Astrocyte of the cerebellum (primary cell): ENCODE measurements at regions not wholly inside any gene's neighbourhood (a gene's known extent, or its start where the extent isn't known, plus 50 kb on each side); places are given as distances from the start of the nearest gene placed in this dataset.
"Not testable (repeated sequence)": the region's sequence is repeated elsewhere in the genome, so short reads cannot be mapped to it uniquely, and the experiment has no call there.

Experiments
- DNase-seq: peaks from one replicate; pipeline ENCODE4 v3.0.0-alpha.2; 2011; ENCODE audit warnings: low read depth
- H3K4me3 ChIP-seq: 2 replicates; pipeline ENCODE4 v1.5.1; 2011; ENCODE audit warnings: mild to moderate bottlenecking, low read depth, low read length, moderate library complexity
- CTCF ChIP-seq: IDR thresholded peaks from 2 replicates; pipeline ENCODE4 v1.5.1; 2012; ENCODE audit warnings: low read length, low read depth, moderate library complexity, mild to moderate bottlenecking; ENCODE audit errors: missing control alignments
- in situ Hi-C: cut with HindIII; loops from 2 replicates; pipeline ENCODE4 v1.10.0; 2017; ENCODE audit warnings: low sequenced_read_pairs

GRCh38 chrX:3526071-3526470 lies 179.6 kb upstream of the MXRA5 start:
- DNase-seq, result no peak
- no peak overlapping the region for H3K4me3 ChIP-seq
- in situ Hi-C loops, result no loop called here
- no peak for TF ChIP-seq CTCF

GRCh38 chrX:3522101-3522650 lies 175.7 kb upstream of the MXRA5 start:
- no peak for TF ChIP-seq CTCF
- no peak for DNase-seq
- H3K4me3 ChIP-seq, result no peak overlapping the region
- in situ Hi-C loops, result no loop called here

- H3K4me3 ChIP-seq, result no peak overlapping the region
- no peak for TF ChIP-seq CTCF
- DNase-seq, result no peak
- in situ Hi-C loops, result no loop called here
These were observed 174.9 kb upstream of the MXRA5 start for GRCh38 chrX:3521396-3521795.

GRCh38 chrX:3520982-3521381 lies 174.5 kb upstream of the MXRA5 start:
- no peak for DNase-seq
- no peak for TF ChIP-seq CTCF
- no peak overlapping the region for H3K4me3 ChIP-seq
- in situ Hi-C loops, result no loop called here

- in situ Hi-C loops, result no loop called here
- DNase-seq, result no peak
- no peak overlapping the region for H3K4me3 ChIP-seq
- TF ChIP-seq CTCF, result no peak
These were observed 174.0 kb upstream of the MXRA5 start for GRCh38 chrX:3520458-3520857.

GRCh38 chrX:3519384-3519783 lies 172.9 kb upstream of the MXRA5 start:
- in situ Hi-C loops, H3K4me3 ChIP-seq, DNase-seq: not testable (repeated sequence)

GRCh38 chrX:3518870-3519269 lies 172.4 kb upstream of the MXRA5 start:
- DNase-seq, result peak; percentile 39
- no peak overlapping the region for H3K4me3 ChIP-seq
- in situ Hi-C loops, result no loop called here
- TF ChIP-seq CTCF, result no peak
